Activated gamma-delta T cell treated with anti-CD3 and anti-CD28 coated beads, Interleukin-2, amount 50 U/mL, for 16 hours (primary cell): ENCODE measurements at regions not wholly inside any gene's neighbourhood (a gene's known extent, or its start where the extent isn't known, plus 50 kb on each side); places are given as distances from the start of the nearest gene placed in this dataset.

Source experiments
- DNase-seq: peaks from one replicate; pipeline ENCODE4 v3.0.0-alpha.2; 2020; ENCODE audit warnings: low read depth

- DNase-seq: no peak
Observed at GRCh38 chr12:92650228-92650822, 52.5 kb upstream of the PLEKHG7 start.

- peak; percentile 39 for DNase-seq
Observed at GRCh38 chr12:92649511-92650227, 53.1 kb upstream of the PLEKHG7 start.

GRCh38 chr12:92648242-92649031 lies 54.4 kb upstream of the PLEKHG7 start:
- no peak for DNase-seq

- no peak for DNase-seq
Observed at GRCh38 chr12:92641291-92641690, 61.5 kb upstream of the PLEKHG7 start.

- no peak for DNase-seq
Observed at GRCh38 chr12:92640691-92641090, 62.1 kb upstream of the PLEKHG7 start.

GRCh38 chr12:92639017-92639416 lies 63.8 kb upstream of the PLEKHG7 start:
- DNase-seq: no peak

- no peak for DNase-seq
Observed at GRCh38 chr12:92634730-92635129, 68.1 kb upstream of the PLEKHG7 start.

GRCh38 chr12:92634202-92634601 lies 68.6 kb upstream of the PLEKHG7 start:
- DNase-seq: no peak

GRCh38 chr12:92630968-92631367 lies 71.8 kb upstream of the PLEKHG7 start:
- no peak for DNase-seq

GRCh38 chr12:92629349-92630065 lies 73.3 kb upstream of the PLEKHG7 start:
- no peak for DNase-seq

GRCh38 chr12:92628476-92628875 lies 74.3 kb upstream of the PLEKHG7 start:
- no peak for DNase-seq

- no peak for DNase-seq
Observed at GRCh38 chr12:92627511-92627910, 75.3 kb upstream of the PLEKHG7 start.

- DNase-seq: no peak
Observed at GRCh38 chr12:92625639-92626310, 77.0 kb upstream of the PLEKHG7 start.

- no peak for DNase-seq
Observed at GRCh38 chr12:92624236-92624635, 78.6 kb upstream of the PLEKHG7 start.

- DNase-seq: no peak
Observed at GRCh38 chr12:92623386-92623785, 79.4 kb upstream of the PLEKHG7 start.

- no peak for DNase-seq
Observed at GRCh38 chr12:92621833-92622232, 81.0 kb upstream of the PLEKHG7 start.

GRCh38 chr12:92621312-92621711 lies 81.5 kb upstream of the PLEKHG7 start:
- no peak for DNase-seq

GRCh38 chr12:92619730-92620684 lies 82.8 kb upstream of the PLEKHG7 start:
- no peak for DNase-seq

GRCh38 chr12:92619026-92619425 lies 83.8 kb upstream of the PLEKHG7 start:
- DNase-seq: no peak

GRCh38 chr12:92615703-92616102 lies 87.1 kb upstream of the PLEKHG7 start:
- DNase-seq: no peak

- DNase-seq: no peak
Observed at GRCh38 chr12:92615086-92615485, 87.7 kb upstream of the PLEKHG7 start.
